NAMALWA (cell line): ENCODE measurements at regions not wholly inside any gene's neighbourhood (a gene's known extent, or its start where the extent isn't known, plus 50 kb on each side); places are given as distances from the start of the nearest gene placed in this dataset.

ENCODE experiments used
- DNase-seq: peaks from one replicate; pipeline ENCODE4 v3.0.0-alpha.2; 2015; ENCODE audit warnings: low spot score

DNA sequence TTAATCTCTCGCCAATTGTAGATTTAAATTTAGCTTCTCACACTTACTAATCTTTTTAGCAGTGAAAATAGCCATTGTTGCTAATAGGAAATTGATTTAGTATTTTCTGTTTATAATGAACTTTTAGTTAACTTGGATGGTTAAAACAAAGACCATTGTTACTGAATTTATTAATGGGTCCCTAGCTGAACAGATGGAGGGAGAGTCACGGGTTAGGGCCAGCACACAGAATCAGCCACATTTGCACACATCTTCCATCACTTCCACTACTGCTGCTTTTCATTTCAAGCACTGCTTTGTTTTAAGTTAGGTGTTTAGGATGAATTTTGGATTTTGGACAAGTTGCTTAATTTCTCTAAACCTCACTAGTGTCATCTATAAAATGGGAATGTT lies 125.9 kb upstream of the ADAMTSL1 start:
- DNase-seq, result no peak

GRCh38 chr9:18349530-18349929 lies 124.4 kb upstream of the ADAMTSL1 start:
- no peak for DNase-seq

DNA sequence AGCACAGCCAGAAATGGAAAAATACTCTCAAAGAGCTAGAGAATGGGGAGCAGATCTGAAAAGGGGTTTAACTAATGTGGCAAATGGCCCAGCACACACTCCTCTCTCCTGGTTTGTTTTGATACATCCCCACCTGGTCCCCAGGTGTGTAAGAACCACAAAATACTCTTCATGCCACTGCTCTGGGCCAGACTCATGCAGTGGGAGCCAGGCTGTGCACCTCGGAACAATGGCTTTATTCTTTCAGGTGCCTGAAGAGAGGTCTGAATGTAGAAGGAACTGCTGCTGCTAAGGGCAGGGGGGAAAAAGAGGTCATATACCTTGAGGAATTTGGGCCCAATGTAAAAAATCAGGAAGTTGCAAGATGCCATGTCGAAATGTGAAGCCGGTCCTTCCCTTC lies 123.9 kb upstream of the ADAMTSL1 start:
- no peak for DNase-seq

DNA sequence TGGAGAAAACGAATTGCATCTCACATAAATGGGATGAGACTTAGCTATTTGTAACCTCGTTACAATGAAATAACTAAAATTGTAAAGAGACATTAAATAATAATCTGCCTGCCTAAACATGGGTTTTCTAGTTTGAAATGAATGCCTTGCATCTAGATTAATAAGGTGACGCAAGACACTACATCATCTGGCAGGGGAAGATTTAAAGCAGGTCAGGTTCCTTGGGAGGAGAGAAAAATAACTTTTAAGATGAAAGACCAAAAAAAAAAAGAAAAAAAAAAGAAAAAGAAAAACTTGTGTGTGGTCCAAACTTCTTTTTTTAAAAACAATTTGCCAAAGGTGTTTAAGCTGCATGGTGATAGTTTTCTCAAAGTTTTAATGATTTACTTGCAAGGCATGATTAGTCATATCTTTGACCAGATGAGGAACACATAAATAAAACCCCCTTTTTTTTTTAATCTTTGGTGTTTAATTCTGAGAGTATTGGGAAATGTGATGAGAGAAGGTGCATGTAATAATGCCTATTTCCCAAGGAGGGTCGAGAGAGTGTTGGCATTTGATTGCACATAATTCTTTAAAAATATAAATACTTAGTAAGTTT lies 122.9 kb upstream of the ADAMTSL1 start:
- no peak for DNase-seq

- no peak for DNase-seq
These were observed 121.2 kb upstream of the ADAMTSL1 start for GRCh38 chr9:18352711-18353110.

DNA sequence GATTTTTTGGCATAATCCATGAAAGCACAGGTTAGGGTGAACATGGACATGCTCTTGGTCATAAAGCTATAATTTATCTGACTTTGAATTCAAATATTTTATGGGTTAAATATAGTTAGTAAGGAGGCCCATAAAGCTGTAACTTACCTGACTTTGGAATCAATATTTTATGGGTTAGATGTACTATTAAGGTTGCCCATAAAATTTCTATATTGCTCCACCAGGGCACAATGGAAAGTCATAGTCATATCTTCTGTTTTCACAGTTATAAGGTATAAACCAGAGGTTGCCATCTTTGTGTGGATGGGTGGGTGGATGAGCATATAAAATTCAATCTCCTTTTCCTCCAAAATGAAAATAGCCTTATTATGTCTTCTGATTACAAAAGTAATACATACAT lies 120.5 kb upstream of the ADAMTSL1 start:
- DNase-seq, result no peak

DNA sequence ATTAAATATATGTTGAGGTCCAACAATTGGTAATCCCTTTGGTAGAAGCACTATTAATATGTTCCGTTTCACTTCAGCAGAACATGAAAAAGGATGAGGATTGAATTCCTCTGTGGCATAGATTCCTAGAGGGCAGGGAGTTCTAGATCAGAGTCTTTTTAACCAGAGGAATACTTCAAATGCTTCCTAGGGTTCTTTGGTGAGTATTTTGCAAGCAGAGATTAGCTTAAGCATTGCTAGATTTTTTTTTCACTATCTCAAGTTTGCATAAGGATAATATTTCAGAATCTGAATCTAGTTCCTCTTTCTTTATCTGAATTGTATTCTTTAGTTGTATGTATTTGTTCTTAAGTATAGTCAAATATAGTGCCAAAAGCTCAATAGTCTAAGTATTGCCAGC lies 116.6 kb upstream of the ADAMTSL1 start:
- no peak for DNase-seq

GRCh38 chr9:18358325-18358724 lies 115.6 kb upstream of the ADAMTSL1 start:
- DNase-seq, result no peak

GRCh38 chr9:18359335-18359734 lies 114.6 kb upstream of the ADAMTSL1 start:
- DNase-seq, result no peak

- no peak for DNase-seq
These were observed 113.9 kb upstream of the ADAMTSL1 start for GRCh38 chr9:18360005-18360404.

DNA sequence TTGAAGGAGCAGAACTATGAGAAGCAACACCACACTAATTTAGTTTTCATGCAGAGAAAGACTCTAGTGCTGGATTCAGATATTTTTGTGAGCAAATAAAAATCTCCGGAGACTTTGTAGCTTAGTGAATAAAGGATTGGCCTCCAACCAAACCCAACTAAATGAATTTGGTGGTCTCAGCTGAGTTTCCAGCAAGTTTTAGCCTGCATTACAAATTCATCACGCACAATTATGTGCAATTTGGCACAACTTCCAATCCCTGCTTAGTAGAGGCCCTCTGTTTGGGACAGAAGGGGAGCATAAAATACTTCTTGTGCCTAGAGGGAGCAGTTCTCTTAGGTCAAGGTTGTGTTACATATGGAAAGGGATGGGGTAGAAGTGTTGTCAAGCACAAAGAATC lies 112.3 kb upstream of the ADAMTSL1 start:
- no peak for DNase-seq

- no peak for DNase-seq
These were observed 111.8 kb upstream of the ADAMTSL1 start for GRCh38 chr9:18362166-18362565.

GRCh38 chr9:18362901-18363685 lies 110.9 kb upstream of the ADAMTSL1 start:
- peak; percentile 36 for DNase-seq

- no peak for DNase-seq
These were observed 108.3 kb upstream of the ADAMTSL1 start for GRCh38 chr9:18365651-18366050.

DNA sequence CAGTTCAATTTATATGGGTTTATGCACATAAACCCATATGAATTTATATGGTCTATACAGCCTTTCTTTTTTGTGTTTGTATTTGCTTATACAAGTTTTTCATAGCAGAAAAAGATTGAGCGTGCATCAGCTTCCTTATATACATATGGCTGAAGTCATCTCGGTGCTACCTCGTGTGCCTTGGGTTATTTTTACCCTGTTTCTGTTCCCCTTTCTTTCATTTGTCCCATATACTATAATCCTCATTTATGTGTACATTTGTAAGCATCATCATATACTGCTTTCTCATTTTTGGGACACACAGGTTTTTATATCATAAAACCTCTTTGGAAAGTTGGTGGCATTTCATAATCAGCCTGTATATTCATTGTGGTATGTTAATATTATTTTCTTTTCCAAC lies 107.8 kb upstream of the ADAMTSL1 start:
- peak; percentile 62 for DNase-seq

DNA sequence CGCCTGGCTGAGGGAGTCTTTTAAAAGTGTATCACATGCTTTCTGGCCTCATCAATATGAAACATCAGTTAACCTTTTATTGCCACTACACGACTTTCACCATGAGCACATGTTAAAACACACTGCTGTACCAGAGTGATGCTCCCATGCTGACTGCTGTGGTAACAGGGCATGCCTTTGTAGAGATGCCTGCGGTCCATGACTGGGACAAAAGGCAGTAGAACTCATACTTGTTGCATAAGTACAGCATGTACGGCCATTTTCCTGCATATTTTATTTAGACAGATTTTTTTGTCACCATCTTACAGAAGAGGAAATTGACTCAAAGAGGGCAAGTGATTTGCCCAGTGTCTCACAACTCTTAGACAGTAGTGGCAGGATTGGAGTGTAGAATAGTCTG lies 105.7 kb upstream of the ADAMTSL1 start:
- DNase-seq, result no peak

DNA sequence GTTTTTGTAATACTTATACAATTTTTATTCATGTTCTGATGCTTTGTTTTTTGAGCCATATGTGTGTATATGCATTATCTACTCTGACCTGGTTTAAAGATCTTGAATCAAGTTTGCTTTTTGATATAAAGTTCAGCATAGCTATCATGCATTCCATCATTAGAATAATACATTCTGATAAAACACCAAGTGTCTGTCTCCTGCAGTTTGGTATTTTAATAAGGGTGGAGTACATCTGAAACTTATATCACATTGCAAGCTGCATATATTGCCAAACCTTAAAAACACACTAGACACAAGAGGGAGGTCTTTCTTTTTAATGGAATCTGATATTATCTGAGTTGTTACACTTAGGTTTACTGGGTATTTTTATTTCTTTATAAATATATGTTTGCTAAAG lies 102.8 kb upstream of the ADAMTSL1 start:
- no peak for DNase-seq

GRCh38 chr9:18371621-18372020 lies 102.3 kb upstream of the ADAMTSL1 start:
- no peak for DNase-seq

DNA sequence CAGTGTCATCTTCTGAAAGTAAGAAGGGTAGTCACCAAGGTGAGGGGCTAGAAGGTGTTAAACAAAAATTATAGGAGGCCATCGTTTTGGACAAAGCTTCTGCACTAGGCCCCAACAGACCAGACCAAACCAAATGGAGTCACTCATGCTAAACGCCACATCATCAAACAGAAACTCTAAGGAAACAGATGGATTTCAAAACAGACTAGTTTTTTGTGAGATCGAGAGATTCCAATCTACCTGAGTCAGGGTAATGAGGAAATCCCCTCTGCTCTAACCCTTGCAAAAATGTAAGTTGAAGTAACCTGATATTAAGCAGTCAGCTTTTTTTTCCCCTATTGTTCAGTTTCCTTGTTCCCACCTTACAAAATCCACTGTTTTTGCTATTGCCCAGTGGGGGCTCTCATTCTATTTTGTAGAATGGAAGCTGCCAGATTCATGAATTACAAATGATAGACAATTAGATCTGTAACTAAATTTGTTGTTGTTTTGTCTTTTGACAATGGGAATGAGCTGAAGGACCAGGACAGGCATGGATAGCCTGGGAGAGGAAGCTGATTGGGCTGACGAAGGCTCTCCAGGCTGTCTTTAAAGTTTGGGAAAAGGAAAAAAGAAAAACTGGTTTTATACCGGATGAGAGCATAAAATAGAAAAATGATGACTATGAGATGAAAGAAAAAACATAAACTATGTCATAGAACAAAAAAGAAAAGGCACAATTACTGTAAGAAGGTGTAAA lies 94.7 kb upstream of the ADAMTSL1 start:
- DNase-seq, result no peak

DNA sequence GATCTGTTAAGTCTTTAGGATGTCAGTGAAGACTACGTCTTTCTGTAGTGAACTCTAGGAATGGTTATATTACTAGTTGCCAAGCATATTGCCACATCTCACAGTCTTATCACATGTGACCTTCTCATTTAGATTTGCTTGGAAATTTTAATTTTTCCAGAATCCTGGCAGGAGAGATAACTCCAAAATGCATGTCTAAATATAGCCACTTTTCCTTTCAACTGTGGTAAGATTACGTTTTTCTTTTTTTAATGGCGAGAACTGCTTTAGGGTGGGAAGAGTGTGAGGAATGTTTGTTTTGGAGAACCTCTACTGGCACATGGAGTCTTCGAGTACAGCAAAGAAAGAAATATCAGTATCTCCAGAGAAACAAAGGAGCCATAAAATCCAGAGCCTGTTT lies 91.7 kb upstream of the ADAMTSL1 start:
- DNase-seq, result no peak

DNA sequence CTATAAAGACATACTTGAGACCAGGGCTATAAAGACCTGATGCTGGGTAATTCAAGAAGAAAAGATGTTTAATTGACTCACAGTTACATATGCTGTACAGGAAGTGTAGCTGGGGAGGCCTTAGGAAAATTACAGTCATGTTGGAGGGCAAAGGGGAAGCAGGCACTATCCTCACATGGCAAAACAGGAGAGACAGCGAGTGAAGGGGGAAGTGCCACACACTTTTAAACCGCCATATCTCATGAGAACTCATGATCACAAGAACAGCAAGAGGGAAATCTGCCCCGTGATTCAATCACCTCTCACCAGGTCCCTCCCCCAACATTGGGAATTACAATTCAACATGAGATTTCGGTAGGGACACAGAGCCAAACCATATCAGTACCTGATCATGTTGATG lies 89.9 kb upstream of the ADAMTSL1 start:
- DNase-seq, result no peak

DNA sequence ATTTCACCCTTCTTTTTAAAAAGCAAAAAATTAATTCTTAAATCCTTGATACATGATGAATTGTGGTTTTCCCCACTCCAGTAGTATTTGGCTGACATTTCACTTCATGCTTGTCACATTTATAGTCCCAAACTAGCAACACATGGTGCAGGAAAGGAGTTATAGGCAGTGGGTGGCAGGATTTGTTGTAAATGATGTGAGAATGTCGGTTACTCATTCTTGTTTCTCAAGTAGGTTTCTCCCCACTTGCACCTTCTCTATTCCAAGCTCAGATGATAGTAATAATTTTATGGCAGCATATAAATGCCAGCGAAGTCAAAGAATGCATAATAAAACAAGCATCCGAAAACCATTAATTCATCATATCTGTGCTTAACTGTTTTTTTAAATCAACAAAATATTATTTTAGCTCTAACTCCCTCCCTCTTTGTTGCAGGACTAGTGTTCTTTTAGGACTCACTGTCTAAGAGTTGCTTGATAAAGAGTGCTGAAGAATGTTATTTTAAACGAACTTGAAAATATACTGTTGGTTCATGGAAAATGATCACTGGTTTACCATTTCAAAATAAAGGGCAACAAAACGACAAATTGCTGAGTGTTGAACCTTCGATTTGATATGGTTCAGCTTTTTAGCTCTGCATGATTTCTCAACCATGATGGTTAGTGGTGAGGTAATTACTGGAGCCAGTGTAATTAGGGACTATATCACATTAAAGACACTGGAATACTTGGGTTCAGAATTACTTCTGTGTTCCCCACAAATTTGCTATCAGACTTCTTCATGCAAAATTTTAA lies 88.1 kb upstream of the ADAMTSL1 start:
- no peak for DNase-seq

DNA sequence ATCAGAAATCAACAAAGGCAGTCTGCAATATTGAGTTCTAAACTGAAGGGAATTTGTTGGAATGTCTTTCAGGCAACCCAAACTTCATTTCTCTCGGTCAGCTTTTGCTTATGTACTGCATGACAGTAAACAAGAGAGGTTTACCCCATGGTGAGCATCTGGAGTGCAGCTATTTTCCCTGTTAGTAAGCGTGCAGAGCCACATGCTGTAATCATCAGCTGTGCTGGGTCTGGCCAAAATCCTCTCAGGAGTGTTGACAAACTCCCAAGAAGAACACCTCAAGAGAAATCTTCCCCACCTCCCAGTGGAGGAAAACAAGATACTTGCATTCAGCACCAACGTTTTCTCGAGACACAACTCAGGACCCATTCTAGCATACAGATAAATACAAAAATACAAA lies 83.6 kb upstream of the ADAMTSL1 start:
- DNase-seq, result no peak
